ES-I3 (cell line): ENCODE measurements at regions not wholly inside any gene's neighbourhood (a gene's known extent, or its start where the extent isn't known, plus 50 kb on each side); places are given as distances from the start of the nearest gene placed in this dataset.

Source experiments
- H3K36me3 ChIP-seq: 2 replicates; pipeline ENCODE4 v1.6.1; 2013; ENCODE audit warnings: mild to moderate bottlenecking, low read length, control low read depth, moderate library complexity; ENCODE audit not compliant: insufficient read depth
- H3K4me1 ChIP-seq: 2 replicates; pipeline ENCODE4 v1.6.1; 2013; ENCODE audit warnings: mild to moderate bottlenecking, control low read depth, low read length; ENCODE audit not compliant: insufficient read depth
- H3K9ac ChIP-seq: 2 replicates; pipeline ENCODE4 v1.6.1; 2013; ENCODE audit warnings: low read depth, mild to moderate bottlenecking, low read length, moderate library complexity
- H3K9me3 ChIP-seq: 2 replicates; pipeline ENCODE4 v1.6.1; 2013; ENCODE audit warnings: mild to moderate bottlenecking, low read length, moderate library complexity; ENCODE audit not compliant: control insufficient read depth, insufficient read depth

DNA sequence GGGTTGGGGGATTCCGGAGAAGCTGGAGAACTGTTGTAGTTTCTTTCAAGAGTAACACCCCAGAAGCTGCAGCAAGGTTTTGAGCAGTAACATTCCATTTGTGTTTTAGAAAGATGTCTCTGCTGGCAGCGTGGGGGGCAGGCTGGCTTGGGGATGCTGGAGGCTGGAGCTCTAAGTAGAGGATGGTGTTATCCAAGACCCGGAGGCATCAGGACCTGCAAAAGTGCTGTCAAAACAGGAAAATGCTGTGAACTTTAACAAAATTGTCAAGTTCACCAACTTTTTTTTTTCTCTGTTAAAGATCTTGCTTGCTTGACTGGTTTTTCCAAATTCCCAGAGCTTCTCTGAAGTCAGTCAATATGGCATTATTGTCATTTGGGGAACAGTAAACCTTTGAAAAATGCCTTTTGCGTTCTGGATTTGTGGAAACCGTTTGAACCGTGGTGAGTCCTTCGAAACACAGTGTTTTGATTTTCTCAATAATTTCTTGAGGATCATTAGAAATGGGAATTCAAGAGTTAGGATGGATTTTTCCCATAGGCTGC, 189.6 kb upstream of the NLRP1 start:
- Histone ChIP-seq H3K9ac (no peak overlapping the region), H3K9me3 (no peaks in the 10 kb centered on the region), H3K4me1 (peaks cover 15% of the 10 kb centered on the region), H3K36me3 (no peaks in the 10 kb centered on the region)

- Histone ChIP-seq H3K9me3 (no peaks in the 10 kb centered on the region), H3K36me3 (no peaks in the 10 kb centered on the region), H3K4me1 (peaks cover 8% of the 10 kb centered on the region), H3K9ac (no peak overlapping the region)
These were observed 190.8 kb upstream of the NLRP1 start for GRCh38 chr17:5775098-5775497.

DNA sequence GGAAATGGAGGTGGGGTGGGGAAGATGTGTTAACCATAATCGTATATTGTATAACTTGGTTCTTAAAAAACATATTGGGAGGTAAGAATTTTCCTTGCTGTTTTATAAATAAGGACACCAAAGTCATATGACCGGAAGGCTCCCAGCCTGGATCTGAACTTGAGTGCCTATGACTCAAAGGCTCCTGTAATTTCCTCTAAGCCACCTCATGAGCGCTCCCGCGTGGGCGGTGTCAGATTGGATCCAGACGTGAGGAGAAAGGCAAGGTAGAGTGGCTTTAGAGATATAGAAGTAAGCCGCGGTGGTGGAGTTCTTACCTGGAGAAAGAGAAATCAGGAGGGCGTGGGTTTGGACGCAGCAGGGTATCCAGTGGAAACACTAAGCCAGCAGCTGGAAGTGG, 196.2 kb upstream of the NLRP1 start:
- Histone ChIP-seq H3K36me3 (no peaks in the 10 kb centered on the region), H3K9ac (no peak overlapping the region), H3K9me3 (no peaks in the 10 kb centered on the region), H3K4me1 (no peaks in the 10 kb centered on the region)

DNA sequence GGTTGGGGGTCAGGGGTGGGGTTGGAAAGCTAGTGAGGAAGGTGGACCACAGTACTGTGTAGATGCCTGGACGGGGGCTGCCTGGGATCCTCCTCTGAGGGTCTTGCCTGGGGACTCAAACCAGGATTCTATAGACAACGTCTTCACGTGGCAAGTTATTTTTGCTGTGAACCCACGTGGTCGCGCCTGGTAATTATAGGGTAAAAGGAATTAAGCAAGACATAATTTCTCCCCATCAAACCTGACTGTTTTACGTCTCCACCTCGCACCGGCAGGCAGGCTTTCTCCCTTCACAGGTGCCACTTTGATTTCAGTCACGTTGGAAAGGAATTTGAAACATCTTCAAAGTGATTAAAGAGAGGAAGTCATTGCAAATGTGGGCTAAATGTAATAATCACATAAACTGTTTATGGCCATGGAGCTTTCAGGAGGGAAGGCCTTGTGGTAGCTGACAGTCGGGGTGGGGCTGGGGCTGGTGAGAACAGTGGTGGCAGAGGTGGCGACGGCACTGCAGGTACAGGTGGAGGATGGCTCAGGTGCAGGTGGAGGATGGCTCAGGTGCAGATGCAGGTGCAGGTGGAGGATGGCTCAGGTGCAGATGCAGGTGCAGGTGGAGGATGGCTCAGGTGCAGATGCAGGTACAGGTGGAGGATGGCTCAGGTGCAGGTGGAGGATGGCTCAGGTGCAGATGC, 197.1 kb upstream of the NLRP1 start:
- Histone ChIP-seq H3K9me3 (no peaks in the 10 kb centered on the region), H3K9ac (no peak overlapping the region)

GRCh38 chr17:5783269-5783668, 199.0 kb upstream of the NLRP1 start:
- no peaks in the 10 kb centered on the region for H3K36me3 ChIP-seq
- H3K4me1 ChIP-seq, result no peaks in the 10 kb centered on the region
- no peaks in the 10 kb centered on the region for H3K9me3 ChIP-seq
- no peak overlapping the region for H3K9ac ChIP-seq

More for the DNA sequence above, 197.1 kb upstream of the NLRP1 start:
- Histone ChIP-seq H3K36me3 (no peaks in the 10 kb centered on the region), H3K4me1 (no peaks in the 10 kb centered on the region)

- Histone ChIP-seq H3K9ac (no peak overlapping the region), H3K36me3 (no peaks in the 10 kb centered on the region), H3K4me1 (no peaks in the 10 kb centered on the region), H3K9me3 (no peaks in the 10 kb centered on the region)
These were observed 199.5 kb upstream of the NLRP1 start for GRCh38 chr17:5783851-5784250.

GRCh38 chr17:5784791-5785190, 200.5 kb upstream of the NLRP1 start:
- Histone ChIP-seq H3K4me1 (no peaks in the 10 kb centered on the region), H3K9me3 (no peaks in the 10 kb centered on the region), H3K36me3 (no peaks in the 10 kb centered on the region), H3K9ac (no peak overlapping the region)

- Histone ChIP-seq H3K9ac (no peak overlapping the region), H3K9me3 (no peaks in the 10 kb centered on the region), H3K36me3 (no peaks in the 10 kb centered on the region), H3K4me1 (no peaks in the 10 kb centered on the region)
These were observed 201.0 kb upstream of the NLRP1 start for GRCh38 chr17:5785338-5785737.

GRCh38 chr17:5785867-5786509, 201.7 kb upstream of the NLRP1 start:
- H3K9ac ChIP-seq, result no peak overlapping the region
- H3K4me1 ChIP-seq, result no peaks in the 10 kb centered on the region
- H3K9me3 ChIP-seq, result no peaks in the 10 kb centered on the region
- H3K36me3 ChIP-seq, result no peaks in the 10 kb centered on the region

- Histone ChIP-seq H3K9ac (no peak overlapping the region), H3K36me3 (no peaks in the 10 kb centered on the region), H3K4me1 (no peaks in the 10 kb centered on the region), H3K9me3 (no peaks in the 10 kb centered on the region)
These were observed 202.2 kb upstream of the NLRP1 start for GRCh38 chr17:5786510-5786875.

GRCh38 chr17:5788266-5788900, 204.1 kb upstream of the NLRP1 start:
- peaks cover 3% of the 10 kb centered on the region; the same call in 1 of the 2 replicates for H3K9me3 ChIP-seq

DNA sequence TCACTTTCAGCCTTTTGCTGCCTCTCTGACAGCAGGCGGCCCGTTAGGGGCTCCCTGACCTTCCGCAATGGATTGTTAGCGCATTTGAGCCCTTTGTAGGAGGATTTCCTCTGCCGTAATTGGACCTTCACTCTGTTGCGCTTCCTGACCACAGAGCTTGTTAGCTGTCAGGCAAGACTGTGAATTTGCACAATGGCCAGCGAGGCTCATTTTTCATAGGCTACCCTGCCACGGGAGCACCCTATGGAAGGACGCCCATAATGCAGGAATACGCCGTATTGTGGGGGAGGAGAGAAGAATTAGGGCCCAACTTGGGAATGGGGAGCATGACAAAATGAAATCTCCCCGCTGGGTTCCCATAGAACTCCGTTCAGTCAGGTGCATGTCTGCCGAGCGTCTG, 205.2 kb upstream of the NLRP1 start:
- H3K36me3 ChIP-seq, result no peaks in the 10 kb centered on the region
- peaks cover 3% of the 10 kb centered on the region; the same call in 1 of the 2 replicates for H3K9me3 ChIP-seq
- peaks cover 4% of the 10 kb centered on the region; the same call in 1 of the 2 replicates for H3K4me1 ChIP-seq
- H3K9ac ChIP-seq, result no peak overlapping the region

More at GRCh38 chr17:5788266-5788900, 204.1 kb upstream of the NLRP1 start:
- H3K4me1 ChIP-seq, result no peaks in the 10 kb centered on the region
- H3K36me3 ChIP-seq, result no peaks in the 10 kb centered on the region
- no peak overlapping the region for H3K9ac ChIP-seq

- Histone ChIP-seq H3K9ac (no peak overlapping the region), H3K4me1 (peaks cover 9% of the 10 kb centered on the region), H3K36me3 (no peaks in the 10 kb centered on the region), H3K9me3 (peaks cover 3% of the 10 kb centered on the region; the same call in 1 of the 2 replicates)
These were observed 208.8 kb upstream of the NLRP1 start for GRCh38 chr17:5793157-5793556.

GRCh38 chr17:5793899-5794298, 209.6 kb upstream of the NLRP1 start:
- H3K36me3 ChIP-seq, result no peaks in the 10 kb centered on the region
- peaks cover 3% of the 10 kb centered on the region; the same call in 1 of the 2 replicates for H3K9me3 ChIP-seq
- no peak overlapping the region for H3K9ac ChIP-seq
- H3K4me1 ChIP-seq, result peaks cover 15% of the 10 kb centered on the region
